ENCODE measurements at regions not wholly inside any gene's neighbourhood (a gene's known extent, or its start where the extent isn't known, plus 50 kb on each side); places are given as distances from the start of the nearest gene placed in this dataset.
"Not testable (repeated sequence)": the region's sequence is repeated elsewhere in the genome, so short reads cannot be mapped to it uniquely, and the experiment has no call there.

- Mint-ChIP-seq H3K9me3 (ENCODE audit: unreplicated experiment) (no peaks in the 10 kb centered on the region), H3K27ac (ENCODE audit: low read depth, unreplicated experiment) (no peak overlapping the region), H3K27me3 (ENCODE audit: insufficient read depth, unreplicated experiment) (no peaks in the 10 kb centered on the region), H3K4me1 (ENCODE audit: insufficient read depth, unreplicated experiment) (peaks cover 9% of the 10 kb centered on the region), H3K4me3 (ENCODE audit: unreplicated experiment) (no peak overlapping the region), H3K36me3 (ENCODE audit: insufficient read depth, unreplicated experiment) (no peaks in the 10 kb centered on the region)
- DNase-seq (ENCODE audit: unreplicated experiment) = no peak
- BruUV-seq (replicated peaks) = no TSS peak
- POLR2A ChIA-PET = no interaction called here
- intact Hi-C loops (cut with micrococcal nuclease) = no loop called here
- TF ChIP-seq CTCF (IDR thresholded peaks at IDR 0.05; ENCODE audit: unreplicated experiment) = no peak
- CTCF ChIA-PET = no interaction called here
Observed at GRCh38 chr21:20292280-20292679, 705.9 kb upstream of the NCAM2 start.

GRCh38 chr21:20292854-20293253 lies 705.4 kb upstream of the NCAM2 start:
- BruUV-seq (replicated peaks); H3K4me1 Mint-ChIP-seq (ENCODE audit: insufficient read depth, unreplicated experiment); H3K36me3 Mint-ChIP-seq (ENCODE audit: insufficient read depth, unreplicated experiment); H3K27me3 Mint-ChIP-seq (ENCODE audit: insufficient read depth, unreplicated experiment); CTCF ChIA-PET; POLR2A ChIA-PET; H3K9me3 Mint-ChIP-seq (ENCODE audit: unreplicated experiment); H3K4me3 Mint-ChIP-seq (ENCODE audit: unreplicated experiment); intact Hi-C loops (cut with micrococcal nuclease): not testable (repeated sequence)
- H3K27ac Mint-ChIP-seq (ENCODE audit: low read depth, unreplicated experiment) = peak overlapping the region; percentile 42
- peak; percentile 29 for DNase-seq (ENCODE audit: unreplicated experiment)

- no peaks in the 10 kb centered on the region for H3K36me3 Mint-ChIP-seq (ENCODE audit: insufficient read depth, unreplicated experiment)
- H3K27me3 Mint-ChIP-seq (ENCODE audit: insufficient read depth, unreplicated experiment) = no peaks in the 10 kb centered on the region
- no peaks in the 10 kb centered on the region for H3K4me1 Mint-ChIP-seq (ENCODE audit: insufficient read depth, unreplicated experiment)
- POLR2A ChIA-PET = interaction anchor here (0.6 kb wide), 1 partner anchor 705 kb away, joined by 3 read pairs; no protein-coding TSS in a partner anchor
- DNase-seq (ENCODE audit: unreplicated experiment) = no peak
- intact Hi-C loops (cut with micrococcal nuclease) = no loop called here
- BruUV-seq (replicated peaks) = no TSS peak
- H3K4me3 Mint-ChIP-seq (ENCODE audit: unreplicated experiment) = no peak overlapping the region
- no peak for TF ChIP-seq CTCF (IDR thresholded peaks at IDR 0.05; ENCODE audit: unreplicated experiment)
- H3K27ac Mint-ChIP-seq (ENCODE audit: low read depth, unreplicated experiment) = no peak overlapping the region
- no peaks in the 10 kb centered on the region for H3K9me3 Mint-ChIP-seq (ENCODE audit: unreplicated experiment)
- CTCF ChIA-PET = no interaction called here
Observed at GRCh38 chr21:20301395-20301794, 696.8 kb upstream of the NCAM2 start.

GRCh38 chr21:20302084-20302483 lies 696.1 kb upstream of the NCAM2 start:
- CTCF ChIA-PET = no interaction called here
- intact Hi-C loops (cut with micrococcal nuclease) = no loop called here
- H3K27ac Mint-ChIP-seq (ENCODE audit: low read depth, unreplicated experiment) = no peak overlapping the region
- no peaks in the 10 kb centered on the region for H3K27me3 Mint-ChIP-seq (ENCODE audit: insufficient read depth, unreplicated experiment)
- POLR2A ChIA-PET = no interaction called here
- no peak for DNase-seq (ENCODE audit: unreplicated experiment)
- H3K9me3 Mint-ChIP-seq (ENCODE audit: unreplicated experiment) = no peaks in the 10 kb centered on the region
- no TSS peak for BruUV-seq (replicated peaks)
- H3K36me3 Mint-ChIP-seq (ENCODE audit: insufficient read depth, unreplicated experiment) = no peaks in the 10 kb centered on the region
- no peaks in the 10 kb centered on the region for H3K4me1 Mint-ChIP-seq (ENCODE audit: insufficient read depth, unreplicated experiment)
- H3K4me3 Mint-ChIP-seq (ENCODE audit: unreplicated experiment) = no peak overlapping the region
- TF ChIP-seq CTCF (IDR thresholded peaks at IDR 0.05; ENCODE audit: unreplicated experiment) = no peak

GRCh38 chr21:20306836-20307235 lies 691.4 kb upstream of the NCAM2 start:
- Mint-ChIP-seq H3K36me3 (ENCODE audit: insufficient read depth, unreplicated experiment) (no peaks in the 10 kb centered on the region), H3K9me3 (ENCODE audit: unreplicated experiment) (peaks cover 8% of the 10 kb centered on the region), H3K4me1 (ENCODE audit: insufficient read depth, unreplicated experiment) (no peaks in the 10 kb centered on the region)

More at GRCh38 chr21:20306836-20307235, 691.4 kb upstream of the NCAM2 start:
- H3K27ac Mint-ChIP-seq (ENCODE audit: low read depth, unreplicated experiment) = no peak overlapping the region
- intact Hi-C loops (cut with micrococcal nuclease) = no loop called here
- H3K27me3 Mint-ChIP-seq (ENCODE audit: insufficient read depth, unreplicated experiment) = no peaks in the 10 kb centered on the region
- ChIA-PET CTCF (no interaction called here), POLR2A (interaction anchor here (0.6 to 0.7 kb wide), 2 partner anchors 10 to 19 kb away, joined by 3 to 4 read pairs; no protein-coding TSS in a partner anchor)
- no peak overlapping the region for H3K4me3 Mint-ChIP-seq (ENCODE audit: unreplicated experiment)
- BruUV-seq (replicated peaks) = no TSS peak
- no peak for DNase-seq (ENCODE audit: unreplicated experiment)
- no peak for TF ChIP-seq CTCF (IDR thresholded peaks at IDR 0.05; ENCODE audit: unreplicated experiment)
